ENCODE measurements at regions not wholly inside any gene's neighbourhood (a gene's known extent, or its start where the extent isn't known, plus 50 kb on each side); places are given as distances from the start of the nearest gene placed in this dataset.
A peak's percentile ranks its signal among the peaks of the same experiment; 100 is the strongest.

DNA sequence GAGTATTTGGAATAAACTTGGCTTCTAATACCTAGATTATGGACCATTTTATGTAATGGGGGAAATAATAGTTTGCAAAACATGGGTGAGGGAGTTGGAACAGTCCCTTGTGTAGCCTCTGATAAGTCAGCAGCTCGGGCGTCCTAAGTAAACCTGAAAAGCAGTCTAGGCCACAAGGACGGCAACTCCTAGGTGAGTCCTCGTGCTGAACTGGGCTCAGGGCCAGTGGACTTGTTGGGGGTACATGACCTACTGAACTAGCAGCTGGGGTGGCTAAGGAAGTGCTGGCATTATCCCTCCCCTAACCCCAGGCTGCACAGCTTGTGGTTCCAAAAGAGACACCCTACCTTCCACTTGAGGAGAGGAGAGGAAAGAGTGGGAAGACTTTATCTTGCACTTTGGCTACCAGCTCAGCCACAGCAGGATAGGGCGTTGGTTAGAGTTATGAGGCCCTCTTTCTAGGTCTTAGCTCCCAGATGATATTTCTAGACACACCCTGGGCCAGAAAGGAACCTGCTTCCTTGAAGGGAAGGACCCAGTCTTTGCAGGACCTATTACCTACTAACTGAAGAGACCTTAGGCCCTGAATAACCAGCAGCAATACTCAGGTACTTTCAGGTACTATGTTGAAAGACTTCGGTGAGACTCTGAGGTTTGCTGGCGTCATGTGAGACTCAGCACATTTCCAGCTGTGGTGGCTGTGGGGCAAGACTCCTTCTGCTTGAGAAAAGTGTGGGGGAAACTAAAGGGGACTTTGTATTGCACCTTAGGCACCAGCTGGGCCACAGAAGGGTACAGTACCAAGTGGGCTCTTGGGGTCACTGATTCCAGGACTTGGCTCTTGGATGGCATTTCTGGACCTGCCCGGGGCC is 71.0 kb downstream of the AQP4 start:
- in situ Hi-C loops (cut with HindIII; ENCODE audit: low pct_ligation_motif_present, low pct_unique_long_range_greater_than_20kb, low sequenced_read_pairs): no loop called here

DNA sequence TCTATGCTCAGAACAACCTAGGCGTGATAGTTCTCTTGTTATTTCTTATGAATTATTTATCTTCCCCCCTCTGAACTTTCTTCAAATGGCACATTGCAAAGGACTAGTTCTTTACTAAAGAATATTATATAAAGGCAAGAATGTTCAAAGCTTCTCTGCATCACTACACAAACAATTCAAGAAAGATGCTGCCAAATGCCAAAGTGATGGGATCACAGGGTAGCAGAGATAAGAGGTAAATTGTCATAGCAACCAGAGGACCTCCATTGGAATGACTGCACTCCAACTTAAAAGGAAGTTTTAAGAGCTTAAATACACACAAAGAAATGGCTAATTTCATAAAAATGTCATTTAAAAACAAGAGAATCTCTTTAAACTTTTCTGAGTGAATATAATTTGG is 72.8 kb downstream of the AQP4 start:
- peak; percentile 60 for DNase-seq
- in situ Hi-C loops (cut with HindIII; ENCODE audit: low pct_ligation_motif_present, low pct_unique_long_range_greater_than_20kb, low sequenced_read_pairs): no loop called here

More for the DNA sequence above, 71.0 kb downstream of the AQP4 start:
- no peak for DNase-seq

DNA sequence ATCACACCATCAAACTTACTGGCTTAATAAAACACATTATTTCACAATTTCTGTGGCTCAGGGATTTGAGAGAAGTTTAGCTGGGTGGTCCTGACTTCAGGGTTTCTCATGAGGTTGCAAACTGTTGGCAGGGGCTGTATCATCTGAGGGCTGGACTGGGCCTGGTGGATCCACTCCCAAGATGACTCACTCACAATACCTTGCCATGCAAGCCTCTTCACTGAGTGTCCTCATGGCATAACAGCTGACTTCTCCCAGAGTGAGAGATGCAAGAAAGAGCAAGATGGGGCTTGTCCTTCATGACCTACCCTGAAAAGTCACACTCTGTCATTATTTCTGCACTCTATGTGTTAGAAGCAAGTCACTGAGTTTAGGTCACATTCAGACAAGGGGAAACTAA is 73.8 kb downstream of the AQP4 start:
- in situ Hi-C loops (cut with HindIII; ENCODE audit: low pct_ligation_motif_present, low pct_unique_long_range_greater_than_20kb, low sequenced_read_pairs): no loop called here
- DNase-seq: no peak

DNA sequence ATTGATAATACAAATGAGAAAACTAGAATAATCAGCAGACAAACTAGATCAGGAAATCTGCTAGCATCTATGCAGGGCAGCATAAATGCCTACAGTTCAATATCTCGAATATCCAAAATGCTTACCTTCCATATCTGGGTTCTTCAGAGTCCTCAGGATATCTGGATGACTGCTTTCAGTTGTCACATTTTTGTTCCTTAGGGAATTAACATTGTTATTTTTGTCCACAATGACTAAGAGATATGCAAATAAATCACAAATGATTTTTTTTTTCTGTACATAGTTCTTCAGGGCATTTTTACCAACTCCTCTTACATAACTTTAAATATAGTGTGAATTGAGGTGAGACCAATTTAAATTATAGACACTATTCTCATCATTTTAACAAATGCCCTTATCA is 80.9 kb downstream of the AQP4 start:
- no peak for DNase-seq
- in situ Hi-C loops (cut with HindIII; ENCODE audit: low pct_ligation_motif_present, low pct_unique_long_range_greater_than_20kb, low sequenced_read_pairs): no loop called here

DNA sequence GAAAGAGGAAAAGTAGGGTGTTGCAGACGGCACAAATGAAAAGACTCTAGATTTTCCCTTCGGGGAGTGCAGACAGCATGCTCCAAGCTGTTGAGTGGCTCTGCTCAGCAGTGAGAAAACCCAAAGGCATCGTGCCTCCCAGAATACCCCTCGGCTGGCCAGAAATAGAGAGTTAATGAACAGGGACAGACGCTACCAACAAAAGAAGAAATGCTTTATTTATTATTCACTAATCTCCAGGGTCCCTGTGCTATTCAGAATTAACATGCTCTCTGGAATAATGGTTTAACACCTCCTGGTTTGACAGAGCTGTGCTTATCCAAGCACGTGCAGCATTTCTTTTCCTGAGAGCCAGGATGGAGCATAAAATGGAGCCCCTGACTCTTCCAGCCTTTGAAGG is 82.3 kb downstream of the AQP4 start:
- in situ Hi-C loops (cut with HindIII; ENCODE audit: low pct_ligation_motif_present, low pct_unique_long_range_greater_than_20kb, low sequenced_read_pairs): no loop called here
- no peak for DNase-seq

DNA sequence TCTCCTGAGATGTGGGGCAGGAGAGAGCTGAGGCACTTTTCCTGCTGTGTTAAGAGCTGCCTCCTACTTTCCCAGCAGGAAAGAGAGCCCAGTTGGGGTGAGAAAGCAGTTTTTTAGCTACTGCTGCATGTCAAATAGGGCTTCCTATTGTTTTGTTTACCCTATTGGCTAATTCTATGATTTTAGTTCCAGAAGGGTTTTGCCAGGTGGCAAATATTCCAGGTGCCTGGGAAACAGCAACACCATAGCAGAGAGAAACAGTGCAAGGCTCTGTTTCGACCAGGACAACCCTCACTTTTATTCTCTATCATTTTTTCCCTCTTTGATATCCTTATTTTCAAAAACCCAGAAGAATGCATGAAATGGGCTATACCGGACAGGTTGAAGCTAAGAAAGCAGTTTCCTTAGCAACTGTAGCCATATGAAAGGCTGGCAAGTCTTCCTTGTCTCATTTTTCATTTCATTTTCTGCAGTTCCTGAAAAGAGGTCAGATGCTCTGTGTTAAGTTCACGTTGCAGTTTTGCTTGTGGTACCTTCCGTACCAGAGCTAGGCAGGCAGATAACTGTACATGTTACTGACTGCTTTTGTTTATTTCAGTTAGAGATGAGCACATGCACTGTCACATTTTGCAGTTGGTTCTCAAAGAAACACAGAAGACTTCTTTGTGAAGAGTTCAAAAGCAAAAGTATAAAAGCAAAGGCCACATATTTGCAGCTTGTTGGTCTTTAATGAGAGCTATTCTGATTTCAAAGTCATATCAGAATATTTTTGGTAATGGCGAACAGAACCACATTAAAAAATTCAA is 84.8 kb downstream of the AQP4 start:
- DNase-seq: no peak
- in situ Hi-C loops (cut with HindIII; ENCODE audit: low pct_ligation_motif_present, low pct_unique_long_range_greater_than_20kb, low sequenced_read_pairs): no loop called here

DNA sequence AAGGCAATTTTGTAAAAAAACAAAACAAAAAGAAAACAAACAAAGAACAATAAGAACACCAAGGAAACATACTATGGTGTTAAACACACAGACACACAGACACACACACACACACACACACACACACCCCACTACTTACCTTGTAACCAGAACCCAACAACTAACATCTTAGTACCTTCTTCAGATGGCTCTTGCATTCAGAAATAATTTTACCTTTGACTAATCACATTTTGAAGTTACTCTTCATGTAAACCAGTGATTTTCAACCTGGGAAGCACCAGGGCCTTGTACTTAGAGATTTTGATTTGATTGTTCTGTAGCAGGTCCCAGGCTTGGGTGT is 87.5 kb downstream of the AQP4 start:
- DNase-seq: no peak
- in situ Hi-C loops (cut with HindIII; ENCODE audit: low pct_ligation_motif_present, low pct_unique_long_range_greater_than_20kb, low sequenced_read_pairs): no loop called here

DNA sequence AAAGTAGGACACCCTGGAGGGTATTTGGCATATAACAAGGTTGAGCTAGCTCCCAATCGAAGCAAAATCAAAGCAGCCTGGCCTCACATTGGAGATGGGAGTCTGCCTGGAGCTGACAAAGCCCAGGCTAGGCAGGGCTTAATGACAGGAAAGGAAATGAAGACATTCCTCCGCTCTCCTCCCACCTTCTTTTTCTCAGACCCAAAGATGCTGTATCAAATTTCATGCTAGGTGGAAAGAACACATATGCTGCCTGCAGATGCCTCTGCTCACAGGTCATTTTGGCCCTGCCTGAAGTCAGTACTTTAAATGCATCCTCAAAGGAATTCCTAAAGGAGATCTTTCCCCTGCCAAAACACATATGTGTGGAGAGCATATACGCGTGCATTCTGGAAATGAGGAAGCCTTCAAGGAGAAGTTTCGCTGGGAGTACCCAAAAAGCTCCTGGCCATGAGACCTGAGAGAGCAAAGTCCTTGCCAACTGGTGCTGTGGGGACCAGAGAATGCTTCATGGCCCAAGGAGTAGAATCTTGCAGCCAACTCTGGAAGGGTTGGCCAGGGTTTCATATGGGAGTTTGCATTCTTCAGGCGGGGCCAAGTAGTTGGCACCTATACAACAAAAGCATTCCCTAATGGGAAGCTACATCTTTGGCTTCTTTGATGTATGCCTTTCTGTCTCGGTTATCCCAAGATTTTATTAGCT is 88.0 kb downstream of the AQP4 start:
- DNase-seq: no peak
- in situ Hi-C loops (cut with HindIII; ENCODE audit: low pct_ligation_motif_present, low pct_unique_long_range_greater_than_20kb, low sequenced_read_pairs): no loop called here

DNA sequence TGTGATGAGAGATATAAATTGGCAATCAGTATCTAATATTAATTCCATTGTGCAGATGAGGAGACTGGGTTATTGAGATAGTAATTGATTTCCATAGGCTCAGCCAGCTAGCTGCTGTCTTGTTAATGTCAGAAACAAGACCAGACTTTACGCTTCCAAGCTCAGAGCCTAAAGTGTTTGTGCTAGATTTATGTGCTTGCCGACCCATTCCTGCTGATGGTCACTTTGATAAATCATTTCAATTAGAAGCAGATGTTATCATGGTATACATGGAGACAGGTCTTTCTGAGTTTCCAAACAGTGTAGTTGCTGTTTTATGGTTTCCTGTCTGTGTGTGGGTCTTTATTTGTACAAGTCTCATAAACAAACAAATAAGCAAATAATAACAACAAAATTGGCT is 92.8 kb downstream of the AQP4 start:
- DNase-seq: no peak
- in situ Hi-C loops (cut with HindIII; ENCODE audit: low pct_ligation_motif_present, low pct_unique_long_range_greater_than_20kb, low sequenced_read_pairs): no loop called here

DNA sequence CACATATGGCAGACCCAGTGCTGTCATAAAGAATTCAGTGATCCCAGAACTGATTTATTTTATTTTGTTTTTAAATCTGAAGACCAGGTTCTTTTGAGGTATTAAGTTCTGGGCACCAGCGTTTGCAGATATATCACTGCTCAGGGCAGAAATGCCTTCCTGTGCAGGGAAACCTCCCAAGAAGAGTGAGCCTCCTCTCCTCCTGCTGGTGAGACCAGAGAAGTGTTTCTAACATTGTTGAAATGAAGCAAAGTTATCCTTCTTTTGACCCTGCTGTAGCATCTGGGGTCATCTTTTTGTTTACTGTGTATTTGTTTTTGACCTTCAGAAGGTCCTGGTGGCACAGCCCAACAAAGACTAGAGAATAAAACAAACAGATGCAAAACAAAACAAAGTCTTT is 94.0 kb downstream of the AQP4 start:
- in situ Hi-C loops (cut with HindIII; ENCODE audit: low pct_ligation_motif_present, low pct_unique_long_range_greater_than_20kb, low sequenced_read_pairs): no loop called here
- peak; percentile 40 for DNase-seq

DNA sequence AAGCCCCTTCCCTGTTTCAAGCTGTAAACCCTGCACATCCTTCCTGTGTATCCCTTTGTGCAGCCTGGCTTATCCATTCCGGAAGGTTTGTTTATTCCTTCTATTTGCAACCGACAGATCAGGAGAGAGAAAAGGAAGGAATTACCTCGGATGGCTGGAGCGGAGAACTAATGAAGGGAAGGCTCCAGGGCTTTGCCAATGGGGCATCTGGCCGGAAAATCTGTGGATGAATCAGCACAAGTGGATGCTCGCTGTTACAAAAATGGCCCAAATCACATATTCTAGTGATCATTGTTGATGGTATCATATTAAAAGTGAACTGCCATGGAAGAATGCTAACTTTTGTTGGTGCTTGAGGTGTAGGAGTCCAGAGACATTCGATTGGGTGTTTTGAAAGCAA is 97.1 kb downstream of the AQP4 start:
- in situ Hi-C loops (cut with HindIII; ENCODE audit: low pct_ligation_motif_present, low pct_unique_long_range_greater_than_20kb, low sequenced_read_pairs): no loop called here
- DNase-seq: no peak

DNA sequence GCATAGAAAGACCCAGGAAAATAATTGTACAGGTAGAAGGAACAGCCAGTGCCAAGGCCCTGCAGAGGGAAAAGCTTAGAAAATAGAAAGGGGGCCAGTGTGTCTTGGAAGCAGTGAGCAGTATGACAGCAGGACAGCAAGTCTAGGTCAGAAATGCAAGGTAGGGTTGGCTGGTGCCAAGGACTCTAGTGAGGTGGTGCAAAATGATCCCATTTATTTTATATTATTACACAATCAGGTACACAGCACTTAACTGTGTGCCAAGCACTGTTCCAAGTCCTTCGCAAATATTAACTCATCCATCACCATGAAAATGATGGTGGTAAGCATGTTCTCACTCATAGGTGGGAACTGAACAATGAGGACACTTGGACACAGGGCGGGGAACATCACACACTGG is 100.0 kb downstream of the AQP4 start:
- DNase-seq: no peak
- in situ Hi-C loops (cut with HindIII; ENCODE audit: low pct_ligation_motif_present, low pct_unique_long_range_greater_than_20kb, low sequenced_read_pairs): no loop called here

DNA sequence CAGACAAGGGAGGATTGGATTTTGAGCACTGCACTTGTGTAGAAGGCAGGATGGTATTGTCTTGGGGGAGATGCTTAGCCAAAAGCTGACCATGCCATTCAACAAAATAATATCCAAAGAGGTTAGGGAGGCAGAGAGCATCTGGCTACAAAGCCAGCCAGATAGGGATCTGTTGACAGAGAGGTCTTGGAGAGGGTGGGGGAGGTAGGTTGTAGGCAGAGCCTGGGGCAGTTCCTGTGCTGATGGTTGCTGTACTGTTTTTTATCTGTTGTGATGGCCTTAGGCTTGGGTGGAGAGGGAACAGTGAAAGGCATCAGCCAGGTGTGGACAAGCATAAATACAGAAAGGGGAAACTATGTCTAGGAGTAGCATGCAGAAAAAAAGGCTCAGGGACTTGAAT is 100.9 kb downstream of the AQP4 start:
- in situ Hi-C loops (cut with HindIII; ENCODE audit: low pct_ligation_motif_present, low pct_unique_long_range_greater_than_20kb, low sequenced_read_pairs): no loop called here
- no peak for DNase-seq

DNA sequence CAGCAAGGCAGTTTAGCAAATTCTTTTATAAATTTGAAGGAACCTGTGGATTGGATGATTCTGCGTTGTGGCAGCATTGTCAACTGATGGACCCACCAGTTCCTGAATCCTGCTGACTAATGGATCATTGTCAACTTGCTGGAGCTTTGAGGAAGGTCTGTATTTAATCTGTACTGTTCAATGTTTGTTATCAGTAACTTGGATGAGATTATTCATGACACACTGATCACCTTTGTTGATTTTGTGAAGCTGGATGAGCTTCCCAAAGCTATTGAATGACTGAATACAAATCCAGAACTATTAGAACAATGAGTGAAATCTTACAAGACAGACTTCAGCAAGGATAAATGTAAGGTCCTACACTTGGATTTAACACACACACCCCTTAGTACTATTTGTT is 101.3 kb downstream of the AQP4 start:
- no peak for DNase-seq
- in situ Hi-C loops (cut with HindIII; ENCODE audit: low pct_ligation_motif_present, low pct_unique_long_range_greater_than_20kb, low sequenced_read_pairs): no loop called here

DNA sequence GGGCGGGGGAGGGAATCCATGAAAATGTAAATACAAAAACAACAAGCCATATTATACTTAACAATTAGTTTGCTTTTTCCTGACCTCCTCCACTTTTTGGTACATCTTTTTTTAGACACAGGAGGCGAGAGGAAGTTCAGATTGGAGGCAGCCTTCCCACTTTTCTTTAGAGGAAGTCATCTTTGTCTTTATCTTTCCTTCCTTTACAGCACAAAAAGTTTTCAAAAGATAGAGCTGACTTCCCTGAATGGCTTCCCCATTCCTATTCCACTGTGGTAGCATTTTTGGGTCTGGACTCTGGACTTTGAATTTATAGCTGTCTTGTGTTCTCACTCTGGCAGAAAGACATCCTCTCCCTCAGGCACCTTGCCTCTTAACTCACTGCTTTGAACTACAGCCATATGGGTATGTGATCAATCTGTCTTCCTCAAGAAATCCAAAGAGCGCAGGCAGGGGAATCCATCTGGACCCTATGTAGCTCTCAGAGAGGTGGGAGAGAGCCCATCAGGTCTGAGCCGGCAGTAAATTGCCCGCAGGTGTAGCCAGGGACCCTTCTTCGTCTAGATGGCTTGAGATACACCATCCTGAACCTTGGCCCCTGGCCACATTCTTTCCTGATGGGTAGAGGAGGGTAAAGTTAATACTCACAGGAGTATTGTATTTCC is 101.9 kb downstream of the AQP4 start:
- in situ Hi-C loops (cut with HindIII; ENCODE audit: low pct_ligation_motif_present, low pct_unique_long_range_greater_than_20kb, low sequenced_read_pairs): no loop called here
- no peak for DNase-seq

DNA sequence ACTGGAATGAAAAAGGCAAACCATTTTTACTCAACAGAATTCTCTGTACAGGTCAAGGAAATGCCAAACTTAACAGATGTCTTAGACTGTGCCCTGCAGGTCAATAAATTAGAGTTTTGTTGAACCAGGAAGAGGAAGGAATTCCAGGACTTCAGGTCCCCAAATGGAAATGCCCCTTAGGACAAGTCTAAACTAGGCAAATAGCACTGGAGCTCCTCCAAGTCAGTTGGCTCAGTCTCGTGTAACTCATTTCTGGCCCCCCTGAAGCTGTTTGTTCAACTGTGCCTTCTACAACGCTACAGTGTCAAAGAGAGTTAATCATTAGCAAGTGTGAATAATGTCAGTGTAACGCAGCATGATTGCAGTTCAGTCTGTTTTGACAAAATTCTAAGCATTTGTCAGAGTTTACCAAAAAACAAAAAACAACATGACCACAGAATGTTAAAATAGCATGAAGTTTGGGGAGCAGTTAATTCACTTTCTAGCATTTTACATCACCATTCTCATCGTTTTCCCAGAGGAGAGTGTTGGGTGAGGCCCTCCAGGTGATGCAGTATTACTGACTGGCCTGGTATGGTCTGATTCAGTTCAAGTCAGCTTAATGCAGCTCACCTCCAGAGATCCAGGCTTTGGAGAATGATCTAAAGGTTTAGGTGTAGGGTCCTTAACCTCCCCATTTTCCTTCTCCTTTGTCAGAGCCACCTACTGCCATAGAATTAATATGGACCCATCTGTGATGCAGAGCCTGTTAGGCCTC is 108.1 kb downstream of the AQP4 start:
- peak; percentile 80 for DNase-seq
- in situ Hi-C loops (cut with HindIII; ENCODE audit: low pct_ligation_motif_present, low pct_unique_long_range_greater_than_20kb, low sequenced_read_pairs): no loop called here

DNA sequence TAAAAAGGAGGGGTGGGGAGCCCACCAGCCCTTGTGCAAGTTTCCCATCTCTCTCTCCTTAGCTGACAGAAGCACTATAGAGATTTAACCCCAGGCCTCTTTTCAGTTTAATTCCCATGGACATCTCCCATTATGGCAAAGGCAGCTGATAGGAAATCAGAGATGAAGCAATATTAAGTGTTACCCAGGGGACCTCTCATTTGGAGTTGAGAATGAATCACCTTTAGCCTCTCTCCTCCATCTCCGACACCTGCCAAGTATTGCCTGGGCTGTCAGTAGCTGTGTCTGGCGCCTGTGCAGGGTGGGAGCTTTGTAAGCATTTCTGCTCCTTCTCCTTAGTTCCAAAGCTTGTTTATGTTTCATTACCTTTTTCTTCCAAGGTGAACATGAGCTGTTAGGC is 109.0 kb downstream of the AQP4 start:
- DNase-seq: no peak
- in situ Hi-C loops (cut with HindIII; ENCODE audit: low pct_ligation_motif_present, low pct_unique_long_range_greater_than_20kb, low sequenced_read_pairs): no loop called here

DNA sequence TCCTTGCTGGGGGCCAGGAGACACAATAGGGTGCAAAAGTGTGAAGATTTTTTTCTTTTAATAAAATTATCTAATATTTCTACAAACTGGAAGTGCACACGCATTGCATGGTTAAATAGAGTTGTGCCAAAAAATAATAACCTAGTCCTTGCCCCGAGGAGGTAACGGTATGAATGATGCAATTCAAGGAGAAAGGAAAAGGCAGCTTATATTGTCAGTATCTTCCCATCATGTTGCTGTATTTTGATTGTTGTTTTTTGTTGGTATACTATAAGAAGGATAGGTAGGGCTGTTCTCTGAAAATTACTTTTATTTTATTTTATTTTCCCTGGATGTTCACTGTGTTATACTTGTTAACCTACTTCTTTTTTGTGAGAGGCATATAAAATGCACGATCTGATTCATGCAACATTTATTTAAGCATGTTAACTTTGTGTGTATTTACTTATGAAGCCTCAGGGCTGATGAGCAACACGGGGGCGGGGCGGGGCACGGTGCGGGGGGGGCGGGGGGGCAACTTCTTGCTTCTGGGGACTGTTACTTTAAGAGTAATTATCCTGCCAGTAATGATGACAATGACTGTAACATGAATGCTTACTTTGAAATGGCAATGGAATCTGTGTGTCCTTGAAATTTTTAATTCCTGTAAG is 118.6 kb downstream of the AQP4 start:
- in situ Hi-C loops (cut with HindIII; ENCODE audit: low pct_ligation_motif_present, low pct_unique_long_range_greater_than_20kb, low sequenced_read_pairs): no loop called here
- peak; percentile 8 for DNase-seq

Measured in ACHN (cell line).